Hepatocyte (in vitro differentiated cells): ENCODE measurements at regions not wholly inside any gene's neighbourhood (a gene's known extent, or its start where the extent isn't known, plus 50 kb on each side); places are given as distances from the start of the nearest gene placed in this dataset.

Experiments used
- DNase-seq: peaks from one replicate; pipeline ENCODE4 v3.0.0-alpha.2; 2016; ENCODE audit warnings: low spot score
- H2AFZ ChIP-seq: fragments of 200-600 bp; sonication (generic); 2 replicates; pipeline ENCODE4 v1.6.0; 2016; ENCODE audit warnings: antibody characterized with exemption, mild to moderate bottlenecking
- H3K27ac ChIP-seq: fragments of 200-600 bp; sonication (generic); 2 replicates; pipeline ENCODE4 v1.5.1; 2016; ENCODE audit warnings: mild to moderate bottlenecking
- H3K27me3 ChIP-seq: fragments of 200-600 bp; sonication (generic); 2 replicates; pipeline ENCODE4 v1.6.1; 2016
- H3K36me3 ChIP-seq: fragments of 200-600 bp; sonication (generic); replicated peaks from 2 replicates; pipeline ENCODE4 v1.5.1; 2016; ENCODE audit warnings: low read depth; ENCODE audit not compliant: insufficient read depth
- H3K4me1 ChIP-seq: fragments of 200-600 bp; sonication (generic); 2 replicates; pipeline ENCODE4 v1.5.1; 2016; ENCODE audit warnings: mild to moderate bottlenecking, moderate library complexity; ENCODE audit not compliant: insufficient read depth
- H3K4me2 ChIP-seq: fragments of 200-600 bp; sonication (generic); 2 replicates; pipeline ENCODE4 v1.6.0; 2016
- H3K4me3 ChIP-seq: fragments of 200-600 bp; sonication (generic); 2 replicates; pipeline ENCODE4 v1.5.1; 2016; ENCODE audit warnings: mild to moderate bottlenecking
- H3K79me2 ChIP-seq: fragments of 200-600 bp; sonication (generic); 2 replicates; pipeline ENCODE4 v1.6.0; 2017; ENCODE audit warnings: mild to moderate bottlenecking
- H3K9me2 ChIP-seq: fragments of 200-600 bp; sonication (generic); replicated peaks from 2 replicates; pipeline ENCODE4 v1.6.0; 2017; ENCODE audit warnings: mild to moderate bottlenecking; ENCODE audit not compliant: insufficient read depth
- H3K9me3 ChIP-seq: fragments of 200-600 bp; sonication (generic); 2 replicates; pipeline ENCODE4 v1.5.1; 2016; ENCODE audit warnings: low read depth, mild to moderate bottlenecking
- H4K20me1 ChIP-seq: fragments of 200-600 bp; sonication (generic); 2 replicates; pipeline ENCODE4 v1.6.0; 2016; ENCODE audit warnings: mild to moderate bottlenecking; ENCODE audit not compliant: insufficient read depth, poor library complexity, severe bottlenecking
- EZH2 ChIP-seq: fragments of 200-600 bp; sonication (generic); IDR thresholded peaks from 2 replicates; pipeline ENCODE4 v1.6.1; 2016; ENCODE audit warnings: antibody characterized with exemption, mild to moderate bottlenecking, borderline replicate concordance
- EZH2phosphoT487 ChIP-seq: fragments of 200-600 bp; sonication (generic); IDR thresholded peaks from one replicate; pipeline ENCODE4 v1.6.1; 2018; ENCODE audit warnings: antibody characterized with exemption, mild to moderate bottlenecking, low read depth, moderate library complexity; ENCODE audit not compliant: unreplicated experiment, severe bottlenecking
- WGBS: methylation state at CpG from one replicate; pipeline ENCODE4 v1.1.6; 2016; ENCODE audit warnings: low lambda C conversion rate; ENCODE audit errors: missing lambda C conversion rate; 5-methylcytosine and 5-hydroxymethylcytosine counted together
- TF ChIP-seq, protein P1 (sequence below): fragments of 200-600 bp; sonication (generic); IDR thresholded peaks from 2 replicates; pipeline ENCODE4 v1.5.1; 2016; ENCODE audit warnings: antibody characterized with exemption, mild to moderate bottlenecking; ENCODE audit not compliant: poor library complexity

GRCh38 chr9:13901176-13901575, 412.8 kb downstream of the NFIB start:
- Histone ChIP-seq H3K36me3 (no peaks in the 10 kb centered on the region), H3K4me1 (no peaks in the 10 kb centered on the region), H2AFZ (no peak overlapping the region), H3K27me3 (no peaks in the 10 kb centered on the region), H3K79me2 (no peaks in the 10 kb centered on the region), H3K27ac (no peak overlapping the region), H3K4me3 (no peak overlapping the region), H4K20me1 (no peaks in the 10 kb centered on the region), H3K9me3 (peaks cover 1% of the 10 kb centered on the region), H3K9me2 (no peaks in the 10 kb centered on the region), H3K4me2 (no peak overlapping the region)
- DNase-seq: no peak
- no peak for TF ChIP-seq EZH2phosphoT487
- no peak for TF ChIP-seq EZH2
- TF ChIP-seq, protein P1, sequence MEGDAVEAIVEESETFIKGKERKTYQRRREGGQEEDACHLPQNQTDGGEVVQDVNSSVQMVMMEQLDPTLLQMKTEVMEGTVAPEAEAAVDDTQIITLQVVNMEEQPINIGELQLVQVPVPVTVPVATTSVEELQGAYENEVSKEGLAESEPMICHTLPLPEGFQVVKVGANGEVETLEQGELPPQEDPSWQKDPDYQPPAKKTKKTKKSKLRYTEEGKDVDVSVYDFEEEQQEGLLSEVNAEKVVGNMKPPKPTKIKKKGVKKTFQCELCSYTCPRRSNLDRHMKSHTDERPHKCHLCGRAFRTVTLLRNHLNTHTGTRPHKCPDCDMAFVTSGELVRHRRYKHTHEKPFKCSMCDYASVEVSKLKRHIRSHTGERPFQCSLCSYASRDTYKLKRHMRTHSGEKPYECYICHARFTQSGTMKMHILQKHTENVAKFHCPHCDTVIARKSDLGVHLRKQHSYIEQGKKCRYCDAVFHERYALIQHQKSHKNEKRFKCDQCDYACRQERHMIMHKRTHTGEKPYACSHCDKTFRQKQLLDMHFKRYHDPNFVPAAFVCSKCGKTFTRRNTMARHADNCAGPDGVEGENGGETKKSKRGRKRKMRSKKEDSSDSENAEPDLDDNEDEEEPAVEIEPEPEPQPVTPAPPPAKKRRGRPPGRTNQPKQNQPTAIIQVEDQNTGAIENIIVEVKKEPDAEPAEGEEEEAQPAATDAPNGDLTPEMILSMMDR: no peak
- 94% methylated on average over 3 of the region's 3 CpGs for WGBS

GRCh38 chr9:13900449-13900848, 413.5 kb downstream of the NFIB start:
- no peaks in the 10 kb centered on the region for H3K36me3 ChIP-seq
- no peak overlapping the region for H3K4me3 ChIP-seq
- no peaks in the 10 kb centered on the region for H3K9me2 ChIP-seq
- H3K79me2 ChIP-seq: no peaks in the 10 kb centered on the region
- no peaks in the 10 kb centered on the region for H3K27me3 ChIP-seq
- H3K9me3 ChIP-seq: no peaks in the 10 kb centered on the region
- H4K20me1 ChIP-seq: no peaks in the 10 kb centered on the region
- no peak overlapping the region for H2AFZ ChIP-seq
- no peak overlapping the region for H3K27ac ChIP-seq
- H3K4me2 ChIP-seq: no peak overlapping the region
- DNase-seq: no peak
- H3K4me1 ChIP-seq: no peaks in the 10 kb centered on the region
- TF ChIP-seq, protein P1: no peak
- TF ChIP-seq EZH2phosphoT487: no peak
- no peak for TF ChIP-seq EZH2
- 74% methylated on average over 5 of the region's 5 CpGs for WGBS

GRCh38 chr9:13899924-13900323, 414.0 kb downstream of the NFIB start:
- DNase-seq: no peak
- H4K20me1 ChIP-seq: no peaks in the 10 kb centered on the region
- TF ChIP-seq EZH2phosphoT487 (no peak), EZH2 (no peak)
- no peak overlapping the region for H2AFZ ChIP-seq
- no peak overlapping the region for H3K27ac ChIP-seq
- H3K4me2 ChIP-seq: no peak overlapping the region
- H3K79me2 ChIP-seq: no peaks in the 10 kb centered on the region
- H3K9me2 ChIP-seq: no peaks in the 10 kb centered on the region
- no peaks in the 10 kb centered on the region for H3K27me3 ChIP-seq
- H3K9me3 ChIP-seq: no peaks in the 10 kb centered on the region
- H3K4me1 ChIP-seq: no peaks in the 10 kb centered on the region
- 78% methylated on average over 7 of the region's 7 CpGs for WGBS
- no peak overlapping the region for H3K4me3 ChIP-seq
- no peaks in the 10 kb centered on the region for H3K36me3 ChIP-seq

DNA sequence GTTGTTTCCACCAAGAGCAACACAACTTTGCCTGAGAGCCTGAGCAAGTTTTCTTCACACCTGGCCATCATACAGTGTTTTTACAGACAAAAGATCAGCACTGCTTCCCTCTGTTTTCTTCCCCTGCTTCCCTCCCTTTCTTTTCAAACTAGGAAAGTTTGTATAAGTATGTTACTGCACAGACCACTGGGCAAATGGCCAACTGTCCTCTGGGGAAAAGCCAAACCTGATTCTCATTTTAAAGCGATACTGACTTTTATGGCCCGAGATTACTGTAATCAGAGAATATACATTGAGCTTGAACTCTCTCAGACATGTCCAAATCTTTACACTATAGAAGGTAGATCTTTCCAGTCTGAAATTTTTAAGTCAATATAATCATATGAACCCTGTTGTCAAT, 415.0 kb downstream of the NFIB start:
- Histone ChIP-seq H4K20me1 (no peaks in the 10 kb centered on the region), H3K4me2 (no peak overlapping the region), H3K36me3 (no peaks in the 10 kb centered on the region), H3K9me2 (no peaks in the 10 kb centered on the region), H3K27ac (no peak overlapping the region), H3K4me3 (no peak overlapping the region), H3K79me2 (no peaks in the 10 kb centered on the region), H3K9me3 (no peaks in the 10 kb centered on the region), H3K4me1 (no peaks in the 10 kb centered on the region), H2AFZ (no peak overlapping the region), H3K27me3 (no peaks in the 10 kb centered on the region)
- 23% methylated on average over 2 of the region's 2 CpGs for WGBS
- TF ChIP-seq EZH2phosphoT487 (no peak), EZH2 (no peak)
- TF ChIP-seq, protein P1: no peak
- DNase-seq: peak; percentile 18
